ENCODE measurements at regions not wholly inside any gene's neighbourhood (a gene's known extent, or its start where the extent isn't known, plus 50 kb on each side); places are given as distances from the start of the nearest gene placed in this dataset.

DNA sequence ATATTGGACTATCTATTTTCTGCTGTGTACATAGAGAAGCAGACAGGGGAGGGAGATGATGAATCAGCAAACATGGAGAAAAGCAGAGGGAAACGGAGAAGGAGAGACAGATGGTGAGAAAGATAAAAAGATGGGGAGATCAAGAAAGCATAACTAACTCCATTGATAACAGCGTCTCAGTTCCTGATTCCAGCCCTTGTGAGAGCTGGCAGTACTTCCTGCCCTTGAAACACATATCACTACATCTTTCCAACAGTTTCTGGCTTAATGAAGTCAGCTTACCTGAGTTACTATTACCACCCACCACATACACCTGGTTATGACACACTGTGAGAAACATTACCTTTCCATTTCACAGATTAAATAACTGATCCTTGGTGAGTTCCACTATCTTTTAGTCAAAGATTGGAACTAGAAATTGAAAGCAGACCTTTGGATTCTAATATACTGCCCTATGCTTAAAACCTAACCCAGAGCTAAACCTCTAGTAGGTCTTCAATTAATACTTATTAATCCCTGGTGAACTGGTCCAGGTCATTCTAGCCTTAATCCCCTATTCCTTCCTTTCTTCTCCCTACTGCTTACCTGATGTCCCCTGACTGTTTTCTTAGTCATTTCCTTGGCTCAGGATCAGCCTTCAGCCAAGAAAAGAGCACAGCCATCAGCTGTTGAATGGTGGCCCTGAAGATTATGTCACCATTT, 346.6 kb upstream of the CCL2 start:
- no peak for DNase-seq
- Histone ChIP-seq H3K4me3 (no peak overlapping the region), H3K36me3 (no peaks in the 10 kb centered on the region), H3K27me3 (no peaks in the 10 kb centered on the region), H3K9me3 (no peaks in the 10 kb centered on the region), H3K4me1 (no peaks in the 10 kb centered on the region), H3K27ac (no peak overlapping the region)
- TF ChIP-seq, protein P1, sequence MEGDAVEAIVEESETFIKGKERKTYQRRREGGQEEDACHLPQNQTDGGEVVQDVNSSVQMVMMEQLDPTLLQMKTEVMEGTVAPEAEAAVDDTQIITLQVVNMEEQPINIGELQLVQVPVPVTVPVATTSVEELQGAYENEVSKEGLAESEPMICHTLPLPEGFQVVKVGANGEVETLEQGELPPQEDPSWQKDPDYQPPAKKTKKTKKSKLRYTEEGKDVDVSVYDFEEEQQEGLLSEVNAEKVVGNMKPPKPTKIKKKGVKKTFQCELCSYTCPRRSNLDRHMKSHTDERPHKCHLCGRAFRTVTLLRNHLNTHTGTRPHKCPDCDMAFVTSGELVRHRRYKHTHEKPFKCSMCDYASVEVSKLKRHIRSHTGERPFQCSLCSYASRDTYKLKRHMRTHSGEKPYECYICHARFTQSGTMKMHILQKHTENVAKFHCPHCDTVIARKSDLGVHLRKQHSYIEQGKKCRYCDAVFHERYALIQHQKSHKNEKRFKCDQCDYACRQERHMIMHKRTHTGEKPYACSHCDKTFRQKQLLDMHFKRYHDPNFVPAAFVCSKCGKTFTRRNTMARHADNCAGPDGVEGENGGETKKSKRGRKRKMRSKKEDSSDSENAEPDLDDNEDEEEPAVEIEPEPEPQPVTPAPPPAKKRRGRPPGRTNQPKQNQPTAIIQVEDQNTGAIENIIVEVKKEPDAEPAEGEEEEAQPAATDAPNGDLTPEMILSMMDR (IDR thresholded peaks at IDR 0.05): no peak
- intact Hi-C loops (cut with DNase I): no loop called here
- ATAC-seq: no peak

DNA sequence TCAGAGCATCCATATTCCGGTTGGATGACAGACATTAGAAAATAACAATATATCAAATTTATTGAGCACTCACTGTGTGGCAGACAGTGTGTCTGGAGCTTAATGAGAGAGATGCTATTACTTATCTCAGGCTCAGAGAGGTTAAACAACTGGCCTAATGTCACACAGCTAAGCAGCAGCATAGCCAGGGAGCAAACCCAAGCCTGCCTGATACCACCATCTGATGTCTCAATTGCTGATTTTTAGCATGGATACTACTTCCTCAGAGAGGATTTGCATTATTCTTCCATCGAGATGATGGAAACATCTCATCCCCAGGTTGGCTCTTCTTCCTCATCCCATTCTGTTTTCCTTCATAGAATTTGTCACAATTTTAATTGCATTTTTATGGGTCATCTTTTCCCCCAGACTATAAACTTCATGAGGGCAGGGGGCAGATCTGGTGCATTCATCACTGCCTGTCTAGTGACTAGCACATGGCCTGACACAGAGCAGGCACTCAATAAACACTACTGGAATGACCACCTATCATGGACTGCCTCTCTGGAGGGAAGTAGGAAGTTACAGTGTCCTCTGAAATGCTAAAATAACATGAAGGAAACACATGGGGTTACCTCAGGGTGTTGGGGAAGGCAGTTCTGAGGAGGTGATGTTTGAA, 344.8 kb upstream of the CCL2 start:
- Histone ChIP-seq H3K4me1 (no peaks in the 10 kb centered on the region), H3K9me3 (no peaks in the 10 kb centered on the region), H3K4me3 (no peak overlapping the region), H3K27me3 (no peaks in the 10 kb centered on the region), H3K36me3 (no peaks in the 10 kb centered on the region), H3K27ac (no peak overlapping the region)
- no peak for DNase-seq
- intact Hi-C loops (cut with DNase I): no loop called here
- no peak for ATAC-seq
- TF ChIP-seq, protein P1 (IDR thresholded peaks at IDR 0.05): no peak

DNA sequence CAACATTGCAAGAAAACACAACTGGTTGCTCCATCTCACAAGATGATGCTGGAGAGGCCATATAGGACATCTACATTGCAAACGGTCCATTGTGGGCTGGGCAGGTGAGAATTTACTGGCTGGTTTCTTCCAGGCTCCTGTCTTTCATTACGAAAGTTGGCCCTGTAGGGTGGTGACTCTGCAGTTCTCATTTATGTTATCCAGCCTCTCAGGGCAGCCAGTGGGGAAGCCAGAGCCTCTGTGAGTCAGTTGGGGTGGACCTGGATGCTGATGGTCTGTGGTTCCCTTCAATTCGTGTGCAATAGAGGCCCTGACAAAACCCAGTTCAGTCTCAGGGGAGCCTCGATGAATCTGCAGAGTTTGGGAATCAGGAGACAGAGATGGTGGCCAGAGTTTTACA, 341.0 kb upstream of the CCL2 start:
- Histone ChIP-seq H3K27me3 (no peaks in the 10 kb centered on the region), H3K4me1 (no peaks in the 10 kb centered on the region), H3K36me3 (no peaks in the 10 kb centered on the region), H3K4me3 (no peak overlapping the region), H3K9me3 (no peaks in the 10 kb centered on the region), H3K27ac (no peak overlapping the region)
- ATAC-seq (no peak), DNase-seq (no peak)
- intact Hi-C loops (cut with DNase I): no loop called here
- TF ChIP-seq, protein P1 (IDR thresholded peaks at IDR 0.05): no peak

DNA sequence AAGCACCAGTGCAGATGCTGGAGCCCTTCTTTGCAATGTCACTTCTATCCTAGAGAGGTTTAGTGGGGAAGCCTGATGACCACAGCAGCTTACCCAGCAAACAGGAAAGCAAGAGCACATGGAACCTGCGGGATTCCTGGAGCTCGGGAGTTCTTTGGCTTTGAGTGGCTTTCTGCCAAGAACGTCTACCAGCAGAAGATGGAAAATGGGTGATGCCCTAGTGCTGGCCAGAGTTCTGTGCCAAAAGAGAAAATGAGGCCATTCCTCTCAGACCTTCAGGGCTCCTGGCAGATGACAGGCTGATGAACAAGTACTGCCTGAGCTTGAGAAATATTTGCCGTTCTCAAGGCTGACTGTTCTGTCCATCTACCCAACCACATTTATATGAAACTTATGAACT, 332.1 kb upstream of the CCL2 start:
- TF ChIP-seq, protein P1 (IDR thresholded peaks at IDR 0.05): no peak
- no peaks in the 10 kb centered on the region for H3K4me1 ChIP-seq
- ATAC-seq (no peak), DNase-seq (no peak)
- no peak overlapping the region for H3K27ac ChIP-seq
- no peaks in the 10 kb centered on the region for H3K36me3 ChIP-seq
- H3K27me3 ChIP-seq: peaks cover 0 to 29% of the 10 kb centered on the region in 2 donors
- intact Hi-C loops (cut with DNase I): no loop called here
- no peaks in the 10 kb centered on the region for H3K9me3 ChIP-seq
- H3K4me3 ChIP-seq: no peak overlapping the region

DNA sequence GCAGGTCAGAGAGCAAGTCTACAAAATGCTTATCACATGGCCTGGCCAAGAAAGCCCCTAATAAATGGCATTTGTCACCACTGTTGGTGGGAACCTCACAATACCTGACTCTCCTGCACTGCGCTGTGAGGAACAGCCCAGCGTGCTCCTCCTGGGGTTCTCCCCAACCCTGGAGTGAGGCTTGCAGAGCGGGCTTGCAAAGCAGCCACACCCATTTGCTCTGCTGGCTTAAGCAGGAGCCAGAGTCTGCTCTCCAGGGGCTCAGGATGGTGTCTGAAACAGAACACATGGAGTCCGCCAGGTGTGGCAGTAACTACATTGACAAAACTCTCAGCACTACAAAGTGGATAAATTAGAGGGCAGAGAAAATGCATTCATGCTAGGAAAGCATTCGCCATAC, 331.0 kb upstream of the CCL2 start:
- no peak for ATAC-seq
- intact Hi-C loops (cut with DNase I): no loop called here

More for the DNA sequence above, 331.0 kb upstream of the CCL2 start:
- H3K9me3 ChIP-seq: no peaks in the 10 kb centered on the region
- DNase-seq: no peak
- peaks cover 0 to 31% of the 10 kb centered on the region in 2 donors for H3K27me3 ChIP-seq
- TF ChIP-seq, protein P1 (IDR thresholded peaks at IDR 0.05): no peak
- H3K4me1 ChIP-seq: no peaks in the 10 kb centered on the region
- H3K27ac ChIP-seq: no peak overlapping the region
- H3K4me3 ChIP-seq: no peak overlapping the region
- no peaks in the 10 kb centered on the region for H3K36me3 ChIP-seq

All from left lung (tissue), 4 donors.